IPS-NIHi7 (cell line): ENCODE measurements at regions not wholly inside any gene's neighbourhood (a gene's known extent, or its start where the extent isn't known, plus 50 kb on each side); places are given as distances from the start of the nearest gene placed in this dataset.

Source experiments
- DNase-seq: peaks from one replicate; pipeline ENCODE4 v3.0.0; 2012; ENCODE audit warnings: mixed read lengths; ENCODE audit errors: extremely low spot score

GRCh38 chr1:30253807-30254440 is 469.5 kb downstream of the MATN1 start:
- peak; percentile 47 for DNase-seq

GRCh38 chr1:30253361-30253760 is 470.0 kb downstream of the MATN1 start:
- no peak for DNase-seq

- no peak for DNase-seq
Measured at GRCh38 chr1:30250984-30251850, 472.2 kb downstream of the MATN1 start.

GRCh38 chr1:30250338-30250983 is 472.9 kb downstream of the MATN1 start:
- no peak for DNase-seq

GRCh38 chr1:30249446-30250337 is 473.7 kb downstream of the MATN1 start:
- DNase-seq = no peak

- no peak for DNase-seq
Measured at GRCh38 chr1:30248774-30249173, 474.6 kb downstream of the MATN1 start.

- DNase-seq = no peak
Measured at GRCh38 chr1:30248373-30248772, 475.0 kb downstream of the MATN1 start.

GRCh38 chr1:30244801-30245200 is 478.6 kb downstream of the MATN1 start:
- DNase-seq = no peak

GRCh38 chr1:30242722-30243457 is 480.5 kb downstream of the MATN1 start:
- peak; percentile 36 for DNase-seq

GRCh38 chr1:30242168-30242567 is 481.2 kb downstream of the MATN1 start:
- no peak for DNase-seq

- DNase-seq = no peak
Measured at GRCh38 chr1:30241681-30242080, 481.7 kb downstream of the MATN1 start.

GRCh38 chr1:30234091-30234490 is 489.3 kb downstream of the MATN1 start:
- no peak for DNase-seq

GRCh38 chr1:30232288-30232899 is 491.0 kb downstream of the MATN1 start:
- peak; percentile 81 for DNase-seq

- DNase-seq = no peak
Measured at GRCh38 chr1:30229960-30230359, 493.4 kb downstream of the MATN1 start.

- DNase-seq = no peak
Measured at GRCh38 chr1:30229557-30229956, 493.8 kb downstream of the MATN1 start.

- DNase-seq = no peak
Measured at GRCh38 chr1:30226648-30227047, 496.7 kb downstream of the MATN1 start.

- DNase-seq = no peak
Measured at GRCh38 chr1:30225357-30225756, 498.0 kb downstream of the MATN1 start.

GRCh38 chr1:30219675-30220074 is 503.7 kb downstream of the MATN1 start:
- DNase-seq = no peak

- no peak for DNase-seq
Measured at GRCh38 chr1:30218438-30218837, 504.9 kb downstream of the MATN1 start.

- no peak for DNase-seq
Measured at GRCh38 chr1:30216602-30217001, 506.8 kb downstream of the MATN1 start.

GRCh38 chr1:30213936-30214335 is 509.4 kb downstream of the MATN1 start:
- DNase-seq = no peak
